Kidney epithelial cell (primary cell): ENCODE measurements at regions not wholly inside any gene's neighbourhood (a gene's known extent, or its start where the extent isn't known, plus 50 kb on each side); places are given as distances from the start of the nearest gene placed in this dataset.
"Not testable (repeated sequence)": the region's sequence is repeated elsewhere in the genome, so short reads cannot be mapped to it uniquely, and the experiment has no call there.

Source experiments
- DNase-seq: peaks from one replicate; pipeline ENCODE4 v3.0.0-alpha.2; 2010; ENCODE audit warnings: low read depth
- H3K27me3 ChIP-seq: 2 replicates; pipeline ENCODE4 v1.6.0; 2011; ENCODE audit warnings: low read length; ENCODE audit not compliant: control insufficient read depth, insufficient read depth
- H3K36me3 ChIP-seq: 2 replicates; pipeline ENCODE4 v1.5.1; 2011; ENCODE audit warnings: low read length; ENCODE audit not compliant: control insufficient read depth, insufficient read depth
- H3K4me3 ChIP-seq: 2 replicates; pipeline ENCODE4 v1.5.1; 2011; ENCODE audit warnings: low read depth, mild to moderate bottlenecking, control low read depth, low read length
- TF ChIP-seq, protein P1 (sequence below): IDR thresholded peaks from 2 replicates; pipeline ENCODE4 v1.5.1; 2011; ENCODE audit warnings: mild to moderate bottlenecking, moderate library complexity, low read length, control low read depth, inconsistent platforms; ENCODE audit not compliant: insufficient read depth, poor library complexity, severe bottlenecking

GRCh38 chr6:106807947-106808611 lies 166.4 kb downstream of the CD24 start:
- no peak for DNase-seq
- H3K27me3 ChIP-seq = no peaks in the 10 kb centered on the region
- no peak overlapping the region for H3K4me3 ChIP-seq
- TF ChIP-seq, protein P1, sequence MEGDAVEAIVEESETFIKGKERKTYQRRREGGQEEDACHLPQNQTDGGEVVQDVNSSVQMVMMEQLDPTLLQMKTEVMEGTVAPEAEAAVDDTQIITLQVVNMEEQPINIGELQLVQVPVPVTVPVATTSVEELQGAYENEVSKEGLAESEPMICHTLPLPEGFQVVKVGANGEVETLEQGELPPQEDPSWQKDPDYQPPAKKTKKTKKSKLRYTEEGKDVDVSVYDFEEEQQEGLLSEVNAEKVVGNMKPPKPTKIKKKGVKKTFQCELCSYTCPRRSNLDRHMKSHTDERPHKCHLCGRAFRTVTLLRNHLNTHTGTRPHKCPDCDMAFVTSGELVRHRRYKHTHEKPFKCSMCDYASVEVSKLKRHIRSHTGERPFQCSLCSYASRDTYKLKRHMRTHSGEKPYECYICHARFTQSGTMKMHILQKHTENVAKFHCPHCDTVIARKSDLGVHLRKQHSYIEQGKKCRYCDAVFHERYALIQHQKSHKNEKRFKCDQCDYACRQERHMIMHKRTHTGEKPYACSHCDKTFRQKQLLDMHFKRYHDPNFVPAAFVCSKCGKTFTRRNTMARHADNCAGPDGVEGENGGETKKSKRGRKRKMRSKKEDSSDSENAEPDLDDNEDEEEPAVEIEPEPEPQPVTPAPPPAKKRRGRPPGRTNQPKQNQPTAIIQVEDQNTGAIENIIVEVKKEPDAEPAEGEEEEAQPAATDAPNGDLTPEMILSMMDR = no peak
- H3K36me3 ChIP-seq = no peaks in the 10 kb centered on the region

- H3K4me3 ChIP-seq, H3K36me3 ChIP-seq, DNase-seq, H3K27me3 ChIP-seq: not testable (repeated sequence)
Observed at GRCh38 chr6:106806253-106806652, 168.3 kb downstream of the CD24 start.

DNA sequence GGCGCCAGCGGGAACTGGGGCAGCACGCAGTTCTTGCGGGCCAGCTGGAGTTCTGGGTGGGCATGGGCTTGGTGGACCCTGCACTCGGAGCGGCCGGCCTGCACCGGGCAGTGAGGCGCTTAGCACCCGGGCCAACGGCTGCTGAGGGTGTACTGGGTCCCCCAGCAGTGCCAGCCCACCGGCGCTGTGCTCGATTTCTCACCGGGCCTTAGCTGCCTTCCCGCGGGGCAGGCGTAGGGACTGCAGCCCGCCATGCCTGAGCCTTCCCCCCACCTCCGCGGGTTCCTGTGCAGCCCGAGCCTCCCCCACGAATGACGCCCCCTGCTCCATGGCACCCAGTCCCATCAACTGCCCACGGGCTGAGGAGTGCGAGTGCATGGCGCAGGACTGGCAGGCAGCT lies 168.8 kb downstream of the CD24 start:
- Histone ChIP-seq H3K36me3 (no peaks in the 10 kb centered on the region), H3K4me3 (no peak overlapping the region), H3K27me3 (no peaks in the 10 kb centered on the region)
- no peak for DNase-seq
- TF ChIP-seq, protein P1 = no peak

DNA sequence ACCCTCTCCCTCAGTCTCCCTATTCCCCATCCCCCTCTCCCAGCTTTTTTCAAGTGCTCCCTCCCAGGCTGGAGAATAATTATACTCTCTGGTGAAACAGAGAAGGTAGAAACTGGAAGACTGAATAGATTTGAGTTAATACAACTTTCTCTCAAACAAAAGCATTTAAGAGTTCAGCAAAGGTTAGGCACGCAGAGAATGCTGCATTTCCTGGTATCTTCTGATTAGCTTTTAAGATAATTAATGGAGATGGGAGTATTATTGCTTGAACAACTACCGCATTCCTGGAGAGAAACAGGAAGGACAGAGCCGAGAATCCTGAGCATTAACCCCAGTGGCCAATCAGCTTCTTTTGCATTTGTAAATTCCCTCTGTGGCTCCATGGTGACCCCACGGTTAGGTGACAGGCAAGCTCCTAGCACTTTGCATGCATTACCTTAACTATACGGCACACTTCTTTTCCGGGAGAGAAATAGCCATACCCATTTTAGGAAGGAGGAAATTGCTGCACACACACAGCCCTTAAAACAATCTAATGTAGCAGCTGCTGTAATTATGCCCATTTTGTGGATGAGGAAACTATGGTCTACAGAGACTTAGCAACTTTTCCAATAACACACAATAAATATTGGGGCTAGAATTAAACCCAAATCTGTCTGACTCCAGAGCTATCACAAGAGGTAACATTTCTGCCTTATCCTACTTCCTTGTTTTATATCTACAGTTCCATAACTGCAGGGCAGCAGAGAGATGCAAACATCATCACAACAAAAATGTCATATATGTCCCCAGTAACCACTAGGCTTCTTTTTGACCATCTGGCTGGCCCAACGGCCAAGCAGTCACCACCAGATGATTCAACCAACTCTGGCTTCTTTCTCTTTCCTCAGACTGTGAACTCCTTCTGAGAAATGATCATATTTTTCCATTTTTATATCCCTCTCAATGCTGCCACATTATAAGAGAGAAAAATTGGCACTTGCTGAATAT lies 169.9 kb downstream of the CD24 start:
- H3K4me3 ChIP-seq = no peak overlapping the region
- TF ChIP-seq, protein P1 = no peak
- DNase-seq = no peak
- no peaks in the 10 kb centered on the region for H3K36me3 ChIP-seq
- no peaks in the 10 kb centered on the region for H3K27me3 ChIP-seq

GRCh38 chr6:106803188-106803587 lies 171.3 kb downstream of the CD24 start:
- DNase-seq = no peak
- H3K4me3 ChIP-seq = no peak overlapping the region
- TF ChIP-seq, protein P1 = no peak
- no peaks in the 10 kb centered on the region for H3K27me3 ChIP-seq
- H3K36me3 ChIP-seq = no peaks in the 10 kb centered on the region

DNA sequence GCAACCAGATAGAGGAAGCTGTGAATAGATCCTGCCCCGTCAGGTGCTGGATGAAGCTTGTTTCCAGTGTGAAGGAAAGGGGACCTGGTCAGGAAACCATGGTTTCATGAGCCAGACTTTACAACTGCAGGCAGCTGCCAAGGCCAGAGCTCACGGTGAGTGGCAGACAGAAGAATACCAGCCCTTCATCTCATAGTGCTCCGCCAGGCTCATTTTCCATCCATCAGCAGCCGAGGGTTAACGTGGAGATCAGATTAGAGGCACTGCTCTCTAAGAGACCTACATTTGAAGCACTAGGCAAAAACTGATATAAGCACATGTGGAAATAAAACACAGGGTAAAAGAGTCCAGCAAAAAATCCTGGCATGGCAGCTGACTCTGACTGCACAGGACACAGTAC lies 172.4 kb downstream of the CD24 start:
- H3K27me3 ChIP-seq = no peaks in the 10 kb centered on the region
- no peak for DNase-seq

More for the DNA sequence above, 172.4 kb downstream of the CD24 start:
- Histone ChIP-seq H3K4me3 (no peak overlapping the region), H3K36me3 (no peaks in the 10 kb centered on the region)
- TF ChIP-seq, protein P1 = no peak
